CD4-positive, alpha-beta T cell (primary cell): ENCODE measurements at regions not wholly inside any gene's neighbourhood (a gene's known extent, or its start where the extent isn't known, plus 50 kb on each side); places are given as distances from the start of the nearest gene placed in this dataset.

ENCODE experiments used
- ATAC-seq: fragments of 200-7000 bp; cut with Tn5 transposase; one replicate; pipeline ENCODE4 v1.10.0; 2022; ENCODE audit warnings: mild to moderate bottlenecking; ENCODE audit not compliant: poor library complexity
- CTCF ChIA-PET: fragments of 350-600 bp; sonication (Branson Sonifier 250); formaldehyde crosslinking; loops from one replicate; lab custom pipeline; 2021; ENCODE audit warnings: antibody characterized with exemption, inconsistent platforms; lab: Charles Lee
- POLR2A ChIA-PET: fragments of 350-600 bp; sonication (Branson Sonifier 250); formaldehyde crosslinking; loops from one replicate; lab custom pipeline; 2021; ENCODE audit warnings: antibody characterized with exemption, inconsistent platforms; lab: Charles Lee
- DNase-seq, 14 experiments: peaks; one replicate each; pipeline ENCODE4 v3.0.0-alpha.2; 2013 to 2020; ENCODE audit warnings: mixed read lengths in 2 of 14
- H3K27ac ChIP-seq, 2 donors: one replicate each; pipeline versions ENCODE4 v1.5.1 to v1.7.0; 2013; ENCODE audit warnings: low read length in 2 of 2, low read depth in 1 of 2, mild to moderate bottlenecking in 1 of 2
- H3K27me3 ChIP-seq, 2 experiments: 1 replicate in 1 of 2; 2 replicates in 1 of 2; pipeline versions ENCODE4 v1.6.1 to v1.7.0; 2013; ENCODE audit warnings: low read length in 2 of 2, control low read depth in 1 of 2, mild to moderate bottlenecking in 1 of 2, moderate library complexity in 1 of 2; ENCODE audit not compliant: insufficient read depth in 2 of 2, control insufficient read depth in 1 of 2
- H3K36me3 ChIP-seq: one replicate; pipeline ENCODE4 v1.6.1; 2013; ENCODE audit warnings: low read length, control low read depth; ENCODE audit not compliant: insufficient read depth
- H3K4me1 ChIP-seq: one replicate; pipeline ENCODE4 v1.6.1; 2013; ENCODE audit warnings: low read length, control low read depth; ENCODE audit not compliant: insufficient read depth
- H3K4me3 ChIP-seq: one replicate; pipeline ENCODE4 v1.5.1; 2013; ENCODE audit warnings: mild to moderate bottlenecking, low read length, moderate library complexity
- H3K9me3 ChIP-seq, 2 experiments: 1 replicate in 1 of 2; 2 replicates in 1 of 2; pipeline versions ENCODE4 v1.6.1 to v1.7.0; 2013; ENCODE audit warnings: low read length in 2 of 2, mild to moderate bottlenecking in 2 of 2, control low read depth in 1 of 2, moderate library complexity in 1 of 2; ENCODE audit not compliant: control insufficient read depth in 1 of 2, insufficient read depth in 1 of 2
- H3K27ac Mint-ChIP-seq: one replicate; pipeline ENCODE4 v1.8.0; 2020; ENCODE audit warnings: mixed read lengths
- H3K27me3 Mint-ChIP-seq: one replicate; pipeline ENCODE4 v1.8.0; 2021; ENCODE audit warnings: mixed read lengths
- H3K36me3 Mint-ChIP-seq: one replicate; pipeline ENCODE4 v1.8.0; 2021; ENCODE audit warnings: low read depth, mixed read lengths
- H3K4me1 Mint-ChIP-seq: one replicate; pipeline ENCODE4 v1.8.0; 2021; ENCODE audit warnings: low read depth, mixed read lengths
- H3K4me3 Mint-ChIP-seq: one replicate; pipeline ENCODE4 v1.8.0; 2020; ENCODE audit warnings: mild to moderate bottlenecking, mixed read lengths
- H3K9me3 Mint-ChIP-seq: one replicate; pipeline ENCODE4 v1.8.0; 2020; ENCODE audit warnings: mixed read lengths
- intact Hi-C, 2 experiments: fragments of 100-400 bp; cut with DNase I in 1 of 2; cut with micrococcal nuclease in 1 of 2; formaldehyde crosslinking; loops; one replicate each; pipeline versions ENCODE4 v1.15.1 to v1.9.0; 2023 to 2025; cut with DNase I, micrococcal nuclease
- TF ChIP-seq, protein P1 (sequence below): fragments of 200-600 bp; IDR thresholded peaks from one replicate; pipeline ENCODE4 v1.8.0; 2022; ENCODE audit warnings: antibody characterized with exemption, mild to moderate bottlenecking

DNA sequence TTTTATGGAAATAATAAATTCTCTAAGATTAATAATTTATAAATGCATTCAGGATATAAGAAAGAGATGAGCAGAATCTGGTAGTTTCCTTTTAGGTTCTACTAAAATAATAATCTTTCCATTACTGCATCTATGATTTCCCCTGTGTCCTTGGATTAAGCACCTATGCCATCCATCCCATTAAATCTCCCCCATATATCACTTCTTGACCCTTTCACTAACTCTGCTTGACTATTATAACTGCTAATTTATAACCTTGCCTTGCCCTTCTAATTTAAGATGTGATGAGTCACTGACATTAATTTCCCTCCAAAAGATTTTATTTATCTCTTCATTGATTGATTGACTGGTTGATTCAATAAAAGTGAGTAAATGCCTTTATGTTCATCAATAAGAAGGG, 348.3 kb upstream of the LRATD1 start:
- Histone ChIP-seq H3K27ac (no peak overlapping the region), H3K27me3 (no peaks in the 10 kb centered on the region), H3K4me3 (no peak overlapping the region), H3K9me3 (peaks cover 0 to 4% of the 10 kb centered on the region in 2 experiments), H3K4me1 (no peaks in the 10 kb centered on the region), H3K36me3 (no peaks in the 10 kb centered on the region)
- H3K27ac Mint-ChIP-seq = no peak overlapping the region
- H3K9me3 Mint-ChIP-seq = no peaks in the 10 kb centered on the region
- ATAC-seq = no peak
- no peak for DNase-seq
- TF ChIP-seq, protein P1, sequence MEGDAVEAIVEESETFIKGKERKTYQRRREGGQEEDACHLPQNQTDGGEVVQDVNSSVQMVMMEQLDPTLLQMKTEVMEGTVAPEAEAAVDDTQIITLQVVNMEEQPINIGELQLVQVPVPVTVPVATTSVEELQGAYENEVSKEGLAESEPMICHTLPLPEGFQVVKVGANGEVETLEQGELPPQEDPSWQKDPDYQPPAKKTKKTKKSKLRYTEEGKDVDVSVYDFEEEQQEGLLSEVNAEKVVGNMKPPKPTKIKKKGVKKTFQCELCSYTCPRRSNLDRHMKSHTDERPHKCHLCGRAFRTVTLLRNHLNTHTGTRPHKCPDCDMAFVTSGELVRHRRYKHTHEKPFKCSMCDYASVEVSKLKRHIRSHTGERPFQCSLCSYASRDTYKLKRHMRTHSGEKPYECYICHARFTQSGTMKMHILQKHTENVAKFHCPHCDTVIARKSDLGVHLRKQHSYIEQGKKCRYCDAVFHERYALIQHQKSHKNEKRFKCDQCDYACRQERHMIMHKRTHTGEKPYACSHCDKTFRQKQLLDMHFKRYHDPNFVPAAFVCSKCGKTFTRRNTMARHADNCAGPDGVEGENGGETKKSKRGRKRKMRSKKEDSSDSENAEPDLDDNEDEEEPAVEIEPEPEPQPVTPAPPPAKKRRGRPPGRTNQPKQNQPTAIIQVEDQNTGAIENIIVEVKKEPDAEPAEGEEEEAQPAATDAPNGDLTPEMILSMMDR = no peak
- ChIA-PET CTCF (no interaction called here), POLR2A (no interaction called here)
- no peaks in the 10 kb centered on the region for H3K4me1 Mint-ChIP-seq
- no peaks in the 10 kb centered on the region for H3K27me3 Mint-ChIP-seq
- H3K4me3 Mint-ChIP-seq = no peak overlapping the region
- intact Hi-C loops = no loop called here
- H3K36me3 Mint-ChIP-seq = no peaks in the 10 kb centered on the region

DNA sequence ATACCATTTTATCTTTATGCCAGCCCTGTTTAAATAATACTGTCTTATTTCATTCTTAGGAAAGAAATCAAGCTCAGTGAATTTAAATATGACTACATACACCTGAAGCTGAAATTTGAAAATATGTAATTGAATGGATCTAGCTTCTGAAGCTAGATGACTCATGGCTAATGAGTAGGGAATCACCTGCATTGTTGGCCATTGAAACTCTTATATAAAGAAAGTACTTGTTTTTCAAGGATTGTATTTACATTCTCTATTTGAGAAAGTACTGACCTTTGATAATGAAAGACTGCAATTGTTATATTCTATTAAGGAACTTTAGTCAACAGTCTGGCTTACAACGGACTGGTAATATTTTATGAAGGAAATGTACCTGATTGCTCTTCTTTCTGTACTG, 346.7 kb upstream of the LRATD1 start:
- no peaks in the 10 kb centered on the region for H3K9me3 Mint-ChIP-seq
- CTCF ChIA-PET = no interaction called here
- H3K9me3 ChIP-seq = peaks cover 0 to 4% of the 10 kb centered on the region in 2 experiments
- no peaks in the 10 kb centered on the region for H3K36me3 ChIP-seq
- no peak overlapping the region for H3K27ac ChIP-seq
- H3K4me1 ChIP-seq = no peaks in the 10 kb centered on the region
- no peak overlapping the region for H3K27ac Mint-ChIP-seq
- H3K4me3 Mint-ChIP-seq = no peak overlapping the region
- intact Hi-C loops = no loop called here
- H3K4me3 ChIP-seq = no peak overlapping the region
- DNase-seq = no peak
- no peaks in the 10 kb centered on the region for H3K27me3 ChIP-seq
- ATAC-seq = no peak
- POLR2A ChIA-PET = no interaction called here
- H3K36me3 Mint-ChIP-seq = no peaks in the 10 kb centered on the region
- no peaks in the 10 kb centered on the region for H3K4me1 Mint-ChIP-seq
- H3K27me3 Mint-ChIP-seq = no peaks in the 10 kb centered on the region
- TF ChIP-seq, protein P1 = no peak

DNA sequence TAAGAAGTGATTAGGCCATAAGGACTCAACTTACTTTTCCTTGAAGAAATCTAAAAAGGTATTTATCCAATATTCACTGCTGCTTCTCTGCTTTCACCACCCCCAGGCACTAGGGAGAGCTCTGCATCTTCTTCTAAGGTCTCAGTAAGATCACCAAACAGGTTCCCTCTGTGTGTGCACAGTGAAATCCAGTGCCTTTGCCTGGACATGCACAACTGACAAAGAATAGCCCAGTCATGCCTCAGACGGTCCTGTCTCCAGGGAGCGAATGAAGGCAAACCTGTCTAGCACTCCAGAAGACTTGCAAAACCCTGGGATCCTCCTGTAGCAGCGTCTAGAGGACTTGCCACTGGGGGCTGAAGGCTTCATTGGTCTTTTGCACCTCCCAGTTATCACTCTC, 344.5 kb upstream of the LRATD1 start:
- intact Hi-C loops = no loop called here
- Mint-ChIP-seq H3K27ac (no peak overlapping the region), H3K9me3 (no peaks in the 10 kb centered on the region), H3K36me3 (no peaks in the 10 kb centered on the region), H3K4me1 (no peaks in the 10 kb centered on the region), H3K4me3 (no peak overlapping the region), H3K27me3 (no peaks in the 10 kb centered on the region)
- no peaks in the 10 kb centered on the region for H3K36me3 ChIP-seq
- TF ChIP-seq, protein P1 = no peak
- no peaks in the 10 kb centered on the region for H3K27me3 ChIP-seq
- CTCF ChIA-PET = no interaction called here
- POLR2A ChIA-PET = no interaction called here
- H3K9me3 ChIP-seq = peaks cover 0 to 4% of the 10 kb centered on the region in 2 experiments
- DNase-seq (no peak), ATAC-seq (no peak)
- H3K4me1 ChIP-seq = no peaks in the 10 kb centered on the region
- H3K4me3 ChIP-seq = no peak overlapping the region
- no peak overlapping the region for H3K27ac ChIP-seq
